GM23248 (cell line): ENCODE measurements at regions not wholly inside any gene's neighbourhood (a gene's known extent, or its start where the extent isn't known, plus 50 kb on each side); places are given as distances from the start of the nearest gene placed in this dataset.

Experiments
- DNase-seq: peaks from one replicate; pipeline ENCODE4 v3.0.0-alpha.2; 2015
- H2AFZ ChIP-seq: fragments of 200-600 bp; sonication (generic); 2 replicates; pipeline ENCODE4 v1.6.1; 2016; ENCODE audit warnings: antibody characterized with exemption
- H3F3A ChIP-seq: fragments of 200-600 bp; sonication (generic); 2 replicates; pipeline ENCODE4 v1.6.1; 2016; ENCODE audit warnings: mild to moderate bottlenecking, antibody characterized with exemption, mixed run types; ENCODE audit not compliant: insufficient read depth
- H3K27ac ChIP-seq: fragments of 200-600 bp; sonication (generic); 2 replicates; pipeline ENCODE4 v1.5.1; 2016; ENCODE audit warnings: mild to moderate bottlenecking
- H3K27me3 ChIP-seq: fragments of 200-600 bp; sonication (generic); replicated peaks from 2 replicates; pipeline ENCODE4 v1.6.1; 2016; ENCODE audit warnings: mild to moderate bottlenecking; ENCODE audit not compliant: insufficient read depth
- H3K36me3 ChIP-seq: fragments of 200-600 bp; sonication (generic); 2 replicates; pipeline ENCODE4 v1.6.1; 2016; ENCODE audit warnings: low read depth, mild to moderate bottlenecking
- H3K4me1 ChIP-seq: fragments of 200-600 bp; sonication (generic); 2 replicates; pipeline ENCODE4 v1.6.1; 2016; ENCODE audit warnings: mild to moderate bottlenecking; ENCODE audit not compliant: insufficient read depth
- H3K4me2 ChIP-seq: fragments of 200-600 bp; sonication (generic); one replicate; pipeline ENCODE4 v1.6.1; 2016; ENCODE audit warnings: mild to moderate bottlenecking; ENCODE audit not compliant: unreplicated experiment
- H3K4me3 ChIP-seq: fragments of 200-600 bp; sonication (generic); 2 replicates; pipeline ENCODE4 v1.5.1; 2016; ENCODE audit warnings: mild to moderate bottlenecking
- H3K79me2 ChIP-seq: fragments of 200-600 bp; sonication (generic); 2 replicates; pipeline ENCODE4 v1.6.1; 2016; ENCODE audit warnings: mild to moderate bottlenecking; ENCODE audit not compliant: insufficient read depth
- H3K9ac ChIP-seq: fragments of 200-600 bp; sonication (generic); 2 replicates; pipeline ENCODE4 v1.6.1; 2016; ENCODE audit warnings: mild to moderate bottlenecking
- H3K9me2 ChIP-seq: fragments of 200-600 bp; sonication (generic); 2 replicates; pipeline ENCODE4 v1.6.1; 2016; ENCODE audit warnings: mixed run types, mild to moderate bottlenecking, moderate library complexity; ENCODE audit not compliant: insufficient read depth
- H3K9me3 ChIP-seq: fragments of 200-600 bp; sonication (generic); one replicate; pipeline ENCODE4 v1.6.1; 2017; ENCODE audit warnings: low read depth
- H4K20me1 ChIP-seq: fragments of 200-600 bp; sonication (generic); 2 replicates; pipeline ENCODE4 v1.6.0; 2016; ENCODE audit not compliant: insufficient read depth
- EZH2 ChIP-seq: fragments of 200-600 bp; sonication (generic); IDR thresholded peaks from 2 replicates; pipeline ENCODE4 v1.6.1; 2018; ENCODE audit warnings: antibody characterized with exemption, mild to moderate bottlenecking; ENCODE audit not compliant: insufficient read depth, poor library complexity, severe bottlenecking
- EZH2phosphoT487 ChIP-seq: fragments of 200-600 bp; sonication (generic); IDR thresholded peaks from 2 replicates; pipeline ENCODE4 v1.6.1; 2018; ENCODE audit warnings: antibody characterized with exemption, moderate library complexity, mild to moderate bottlenecking, low read depth; ENCODE audit not compliant: insufficient read depth
- WGBS, 2 experiments: methylation state at CpG; one replicate each; pipeline ENCODE4 v1.1.6; 2015 to 2017; ENCODE audit warnings: low lambda C conversion rate in 2 of 2, low coverage in 1 of 2; ENCODE audit errors: missing lambda C conversion rate in 2 of 2; 5-methylcytosine and 5-hydroxymethylcytosine counted together
- in situ Hi-C: fragments of 300-500 bp; cut with MboI; formaldehyde crosslinking; loops from 2 replicates; pipeline ENCODE4 v1.15.0; 2020

DNA sequence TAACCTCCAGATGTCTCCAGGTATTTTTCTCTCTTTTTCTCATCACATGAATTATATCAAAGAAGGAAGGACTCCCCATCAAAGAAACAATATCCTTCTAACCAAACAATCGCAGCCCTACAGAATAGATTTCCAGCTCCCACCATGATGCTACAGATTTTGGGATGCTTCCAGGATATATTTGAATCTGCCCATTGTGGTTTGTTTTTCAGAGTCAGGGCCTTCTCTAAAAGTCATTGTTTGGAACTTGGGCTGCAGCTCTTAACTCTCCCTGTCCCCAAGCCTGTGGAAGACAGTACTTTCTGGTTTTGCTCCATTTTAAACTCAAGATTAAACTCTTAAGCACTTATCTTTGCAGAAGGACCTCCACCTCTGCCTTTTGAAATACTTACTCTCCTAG lies 223.2 kb downstream of the PMAIP1 start:
- Histone ChIP-seq H3K79me2 (no peaks in the 10 kb centered on the region), H3K4me3 (no peak overlapping the region), H3K9ac (no peak overlapping the region), H3K9me2 (no peaks in the 10 kb centered on the region), H3K36me3 (no peaks in the 10 kb centered on the region), H3K27ac (no peak overlapping the region), H3K4me1 (no peaks in the 10 kb centered on the region), H3K4me2 (no peak overlapping the region), H4K20me1 (no peaks in the 10 kb centered on the region), H2AFZ (no peak overlapping the region), H3K27me3 (no peaks in the 10 kb centered on the region), H3K9me3 (no peaks in the 10 kb centered on the region), H3F3A (no peaks in the 10 kb centered on the region)
- TF ChIP-seq EZH2, result no peak
- TF ChIP-seq EZH2phosphoT487, result no peak
- no peak for DNase-seq
- in situ Hi-C loops, result no loop called here
- 76 to 94% methylated on average over 1 of the region's 1 CpG for WGBS, 2 experiments

DNA sequence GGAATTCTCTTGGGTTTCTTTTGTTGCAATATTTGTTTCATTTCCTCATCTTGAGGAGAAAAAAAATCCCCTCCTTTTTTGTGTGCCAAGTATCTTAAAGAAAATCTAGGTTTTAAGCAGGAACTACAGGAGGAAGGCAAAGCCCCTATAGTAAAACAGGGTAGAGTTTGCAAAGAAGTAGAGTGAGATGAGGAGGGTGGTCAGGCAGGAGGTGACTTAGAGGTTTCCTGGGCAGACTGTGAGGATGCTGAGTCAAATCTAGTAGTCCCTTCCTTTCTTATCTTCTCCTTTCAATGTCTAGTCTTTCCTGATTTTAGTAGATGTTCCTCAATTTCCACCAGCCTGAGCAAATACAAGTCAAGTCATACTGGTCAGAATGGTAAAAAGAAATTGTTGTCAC lies 222.5 kb downstream of the PMAIP1 start:
- Histone ChIP-seq H2AFZ (no peak overlapping the region), H3K9me2 (no peaks in the 10 kb centered on the region), H3K9ac (no peak overlapping the region), H3F3A (no peaks in the 10 kb centered on the region), H3K4me2 (no peak overlapping the region), H3K4me3 (no peak overlapping the region), H3K36me3 (no peaks in the 10 kb centered on the region), H4K20me1 (no peaks in the 10 kb centered on the region), H3K27me3 (no peaks in the 10 kb centered on the region), H3K27ac (no peak overlapping the region), H3K9me3 (no peaks in the 10 kb centered on the region), H3K79me2 (no peaks in the 10 kb centered on the region), H3K4me1 (no peaks in the 10 kb centered on the region)
- DNase-seq, result no peak
- TF ChIP-seq EZH2phosphoT487 (no peak), EZH2 (no peak)
- in situ Hi-C loops, result no loop called here

DNA sequence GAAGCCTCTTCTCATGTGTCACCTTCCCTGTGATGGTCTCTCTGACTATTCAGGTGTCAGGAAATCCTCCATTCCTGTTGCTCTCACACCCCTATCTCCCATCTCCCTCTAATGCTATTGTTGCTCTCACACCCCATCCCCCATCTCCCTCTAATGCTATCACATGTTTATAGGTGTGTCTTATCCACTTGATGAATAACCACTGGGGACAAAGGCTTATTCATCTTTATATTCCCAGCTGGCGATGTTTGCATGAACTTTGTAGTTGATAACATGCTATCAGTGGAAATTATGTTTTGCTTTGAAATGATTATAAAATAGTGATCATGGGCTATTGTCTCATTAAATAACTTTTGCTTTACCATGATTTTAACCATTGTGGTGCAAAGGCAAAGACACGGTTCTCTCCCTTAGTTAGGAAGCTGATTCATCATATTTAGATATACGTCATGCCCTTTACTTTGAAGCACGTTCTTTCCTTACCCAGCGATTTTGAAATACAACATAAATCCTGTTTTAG lies 220.5 kb downstream of the PMAIP1 start:
- TF ChIP-seq EZH2 (no peak), EZH2phosphoT487 (no peak)
- Histone ChIP-seq H3K9me3 (no peaks in the 10 kb centered on the region), H3K9me2 (no peaks in the 10 kb centered on the region), H3K36me3 (no peaks in the 10 kb centered on the region), H3K27ac (no peak overlapping the region), H3F3A (no peaks in the 10 kb centered on the region), H3K4me3 (no peak overlapping the region), H2AFZ (no peak overlapping the region), H3K4me2 (no peak overlapping the region), H4K20me1 (no peaks in the 10 kb centered on the region), H3K4me1 (no peaks in the 10 kb centered on the region), H3K9ac (no peak overlapping the region), H3K27me3 (no peaks in the 10 kb centered on the region), H3K79me2 (no peaks in the 10 kb centered on the region)
- DNase-seq, result no peak
- in situ Hi-C loops, result no loop called here
- 80 to 81% methylated on average over 5 of the region's 5 CpGs for WGBS, 2 experiments

DNA sequence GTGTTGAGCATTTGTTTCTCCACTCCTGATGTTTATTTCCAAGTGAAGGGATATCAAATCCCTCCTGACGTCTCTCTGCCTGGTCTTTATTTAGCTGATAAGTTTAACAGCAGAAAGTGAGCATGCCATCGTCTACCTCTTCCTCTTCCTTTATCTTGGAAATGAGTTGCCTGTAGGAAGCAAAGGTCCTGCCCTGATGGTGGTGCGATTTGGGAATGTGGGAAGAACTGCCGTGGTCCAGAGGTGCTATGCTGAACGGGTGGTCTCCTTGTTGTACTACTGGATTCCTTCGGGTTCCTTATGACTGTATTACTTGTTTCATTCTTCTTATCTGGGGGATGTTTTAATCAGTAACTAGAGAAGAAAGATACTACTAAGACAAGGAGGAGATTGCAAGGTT lies 217.5 kb downstream of the PMAIP1 start:
- no peak for DNase-seq

DNA sequence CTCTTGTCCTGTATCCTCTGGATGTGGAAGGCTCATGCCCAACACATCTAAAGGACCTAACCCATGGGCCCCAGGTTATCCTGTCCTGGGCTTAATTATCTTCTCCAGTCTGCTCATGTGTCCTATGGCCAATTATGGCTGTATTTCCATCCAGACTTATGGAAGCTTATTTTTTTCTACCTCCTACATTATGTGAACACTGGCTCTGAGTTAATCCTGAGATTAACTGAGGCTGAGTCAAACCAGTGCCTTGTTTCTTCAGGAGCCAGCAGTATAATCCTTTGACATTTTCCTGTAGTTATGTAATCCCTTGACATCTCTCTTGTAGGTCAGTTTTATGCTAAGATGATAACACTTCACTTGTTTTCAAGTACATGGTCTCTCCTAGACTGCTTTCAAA lies 213.6 kb downstream of the PMAIP1 start:
- no peak for DNase-seq
- H3K27ac ChIP-seq, result no peak overlapping the region
- no peaks in the 10 kb centered on the region for H3K9me2 ChIP-seq
- in situ Hi-C loops, result no loop called here
- no peaks in the 10 kb centered on the region for H3K79me2 ChIP-seq
- no peaks in the 10 kb centered on the region for H3K36me3 ChIP-seq
- no peak overlapping the region for H3K4me2 ChIP-seq
- H3F3A ChIP-seq, result no peaks in the 10 kb centered on the region
- no peaks in the 10 kb centered on the region for H3K27me3 ChIP-seq
- no peak overlapping the region for H3K4me3 ChIP-seq
- TF ChIP-seq EZH2phosphoT487 (no peak), EZH2 (no peak)
- no peaks in the 10 kb centered on the region for H3K4me1 ChIP-seq
- H2AFZ ChIP-seq, result no peak overlapping the region
- H3K9me3 ChIP-seq, result no peaks in the 10 kb centered on the region
- H4K20me1 ChIP-seq, result no peaks in the 10 kb centered on the region
- no peak overlapping the region for H3K9ac ChIP-seq

More for the DNA sequence above, 217.5 kb downstream of the PMAIP1 start:
- H3K27ac ChIP-seq, result no peak overlapping the region
- H3K9me2 ChIP-seq, result no peaks in the 10 kb centered on the region
- H3K79me2 ChIP-seq, result no peaks in the 10 kb centered on the region
- H3F3A ChIP-seq, result no peaks in the 10 kb centered on the region
- H3K4me3 ChIP-seq, result no peak overlapping the region
- no peak overlapping the region for H2AFZ ChIP-seq
- in situ Hi-C loops, result no loop called here
- no peak overlapping the region for H3K9ac ChIP-seq
- H3K27me3 ChIP-seq, result no peaks in the 10 kb centered on the region
- no peaks in the 10 kb centered on the region for H3K4me1 ChIP-seq
- H3K9me3 ChIP-seq, result no peaks in the 10 kb centered on the region
- TF ChIP-seq EZH2phosphoT487, result no peak
- H4K20me1 ChIP-seq, result no peaks in the 10 kb centered on the region
- no peaks in the 10 kb centered on the region for H3K36me3 ChIP-seq
- WGBS, 2 experiments, result 50 to 58% methylated on average over 6 of the region's 6 CpGs
- no peak overlapping the region for H3K4me2 ChIP-seq
